GM21737 (cell line): ENCODE measurements at regions not wholly inside any gene's neighbourhood (a gene's known extent, or its start where the extent isn't known, plus 50 kb on each side); places are given as distances from the start of the nearest gene placed in this dataset.

Experiments used
- ATAC-seq: cut with Tn5 transposase; IDR thresholded peaks from one replicate; pipeline ENCODE4 v1.9.1; 2021; ENCODE audit warnings: mild to moderate bottlenecking, moderate library complexity; ENCODE audit not compliant: unreplicated experiment

DNA sequence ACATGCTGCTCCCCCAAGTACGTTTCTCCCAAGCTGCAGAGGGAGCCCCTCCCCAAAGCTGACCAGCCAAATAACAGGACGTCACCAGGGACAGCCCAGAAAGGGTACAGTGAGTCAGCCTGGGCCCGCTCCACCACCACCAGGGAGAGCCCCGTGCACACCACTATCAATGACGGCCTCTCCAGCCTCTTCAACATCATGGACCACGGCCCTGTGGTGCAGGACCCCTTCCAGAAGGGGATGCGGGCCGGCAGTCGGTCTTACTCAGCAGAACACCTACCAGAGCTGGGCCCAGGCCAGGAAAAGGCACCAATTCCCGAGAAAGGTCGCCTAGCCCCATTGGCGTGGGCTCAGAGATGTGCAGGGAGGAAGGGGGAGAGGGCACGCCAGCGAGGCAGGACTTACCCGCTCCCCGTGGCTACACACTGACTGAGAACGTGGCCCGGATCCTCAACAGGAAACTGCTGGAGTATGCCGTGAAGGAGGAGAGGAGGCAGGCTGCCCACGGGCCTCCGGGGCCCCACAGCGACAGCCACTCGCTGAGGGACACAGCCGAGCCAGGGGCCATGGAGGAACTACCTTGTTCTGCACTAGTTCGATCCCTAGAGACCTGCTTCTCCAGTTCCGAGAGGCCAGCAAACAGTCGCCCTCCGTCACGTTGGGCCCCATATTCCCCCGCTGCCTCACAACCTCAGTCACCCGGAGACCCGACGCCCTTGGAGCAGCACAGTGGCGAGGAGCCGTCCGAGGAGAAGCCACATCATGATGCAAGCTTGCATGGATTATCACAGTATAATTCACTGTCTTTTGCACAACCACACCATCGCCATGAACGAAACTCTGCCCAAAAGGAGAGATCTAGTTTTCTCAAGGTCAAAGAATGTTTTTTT is 815.9 kb upstream of the KLHL1 start:
- no peak for ATAC-seq

DNA sequence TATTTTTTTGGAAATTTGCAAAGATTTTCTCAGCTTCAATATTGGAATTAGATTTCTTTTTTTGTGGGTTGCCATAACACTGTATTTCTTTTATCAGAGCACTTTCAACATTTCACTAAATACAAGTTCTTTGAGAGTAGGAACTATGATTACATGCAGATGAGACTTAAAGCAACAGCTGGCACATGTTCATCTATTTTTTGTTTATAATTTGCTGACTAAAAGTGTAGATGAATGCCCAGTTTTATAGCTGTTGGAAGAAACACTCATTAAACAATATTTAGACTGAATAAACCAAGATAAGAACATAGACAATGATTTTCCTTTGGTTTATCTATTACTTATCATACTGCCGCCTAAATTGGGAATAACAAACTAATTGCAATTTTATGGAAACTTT is 803.0 kb upstream of the KLHL1 start:
- no peak for ATAC-seq

DNA sequence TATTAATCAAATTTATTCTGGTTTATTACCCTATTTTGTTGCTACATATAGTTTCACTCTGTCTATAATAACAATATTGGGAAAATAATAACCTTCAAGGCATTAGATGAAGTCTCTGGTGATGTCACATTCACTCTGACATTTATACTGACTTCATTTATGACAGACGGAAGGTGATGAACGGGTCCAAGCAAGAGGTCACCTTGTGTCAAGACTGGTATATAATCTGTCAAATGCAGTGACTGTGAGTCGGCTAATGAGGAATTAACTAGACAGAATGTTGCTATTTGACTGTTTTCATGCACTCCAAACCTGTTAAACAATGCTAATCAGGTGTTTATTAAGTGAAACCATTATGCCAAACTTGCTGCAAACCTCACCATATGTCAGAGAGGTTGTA is 800.5 kb upstream of the KLHL1 start:
- ATAC-seq, result no peak

DNA sequence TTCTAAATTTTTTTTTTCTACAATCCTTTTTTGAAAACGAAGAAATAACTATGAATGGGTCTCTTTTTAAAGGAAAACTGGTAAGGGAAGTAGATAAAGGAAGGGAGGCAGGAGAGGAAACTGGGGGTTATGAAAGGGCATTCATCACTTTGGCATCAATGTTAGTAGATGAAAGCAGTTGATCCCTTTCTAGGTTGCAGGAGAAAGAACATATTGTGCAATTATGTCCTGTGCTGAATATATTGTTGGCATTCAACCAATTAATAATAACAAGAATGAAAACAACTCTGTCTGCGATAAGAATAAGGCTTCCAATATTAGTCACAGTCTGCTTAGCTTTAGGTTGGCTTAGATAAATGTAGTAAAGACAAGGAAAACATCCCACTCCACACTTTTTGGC is 796.8 kb upstream of the KLHL1 start:
- no peak for ATAC-seq

DNA sequence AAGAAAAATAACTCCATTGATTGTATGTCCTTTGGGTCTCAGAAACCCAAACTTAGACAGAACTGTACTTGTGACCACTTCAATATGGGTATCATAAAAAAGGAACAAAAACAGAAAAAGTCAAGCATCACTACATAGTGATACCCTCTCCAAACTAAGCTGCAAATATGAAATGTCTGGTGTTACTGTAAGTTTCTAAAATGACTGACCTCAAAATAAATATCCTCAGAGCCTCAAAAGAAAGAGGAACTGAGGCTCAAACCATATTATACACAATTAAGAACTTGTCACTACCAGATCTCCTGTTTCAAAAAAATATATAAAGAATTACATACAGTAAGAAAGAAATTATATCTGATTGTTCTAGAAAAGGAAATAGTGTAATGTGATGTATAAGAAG is 787.9 kb upstream of the KLHL1 start:
- no peak for ATAC-seq

DNA sequence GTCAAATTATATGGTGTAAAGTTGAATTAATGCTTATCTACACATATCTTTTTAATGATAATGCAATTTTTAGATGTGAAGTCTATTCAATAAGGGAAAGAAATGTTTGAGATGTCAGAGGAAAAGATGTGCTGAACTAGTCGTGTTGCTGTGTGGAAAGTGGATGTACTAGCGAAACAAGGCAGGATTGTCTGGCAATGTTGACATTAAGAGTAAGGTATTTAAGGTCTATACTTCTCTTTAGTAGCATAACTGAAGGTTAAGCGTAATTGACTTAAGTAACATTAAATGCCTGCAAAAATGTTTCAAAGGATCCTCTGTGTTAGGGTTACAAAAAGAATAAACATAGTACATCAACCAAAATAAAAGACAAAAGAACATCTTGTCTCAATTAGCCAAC is 787.3 kb upstream of the KLHL1 start:
- ATAC-seq, result no peak

DNA sequence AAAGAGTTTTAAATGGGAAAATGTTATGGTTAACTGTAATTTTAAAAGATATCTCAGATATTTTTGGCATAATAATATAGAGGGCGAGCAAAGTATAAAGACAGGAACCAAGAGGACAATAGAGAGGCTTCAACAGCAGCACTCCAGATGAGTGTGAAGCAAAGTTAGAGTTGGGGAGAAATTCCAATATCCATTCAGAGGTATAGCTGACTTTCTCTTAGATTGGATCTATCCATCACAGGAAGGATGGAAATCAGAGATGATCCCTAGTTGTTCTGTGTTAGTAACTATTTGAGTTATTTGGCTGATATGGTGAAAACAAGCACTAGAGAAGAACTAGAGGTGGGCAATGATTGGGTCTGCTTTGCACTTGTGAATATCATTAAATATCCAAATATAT is 786.0 kb upstream of the KLHL1 start:
- ATAC-seq, result no peak

DNA sequence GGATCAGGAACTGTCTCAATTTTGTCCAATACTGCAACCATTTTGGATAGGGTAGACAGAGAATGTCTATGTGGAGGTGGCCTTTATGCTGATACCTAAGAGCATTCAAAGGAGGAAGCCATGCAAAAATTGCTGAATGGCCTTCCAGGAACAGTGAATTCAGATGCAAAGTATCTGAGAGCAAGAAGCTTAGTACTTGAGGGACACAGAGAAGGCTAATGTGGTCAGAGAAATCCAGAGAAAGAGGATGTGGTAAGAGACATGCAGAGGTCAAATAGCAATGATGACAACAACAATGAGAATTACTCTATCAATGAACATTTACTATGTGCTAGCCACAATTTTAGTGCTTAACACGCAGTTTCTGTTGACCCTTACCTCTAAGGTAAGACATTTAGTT is 785.6 kb upstream of the KLHL1 start:
- no peak for ATAC-seq

DNA sequence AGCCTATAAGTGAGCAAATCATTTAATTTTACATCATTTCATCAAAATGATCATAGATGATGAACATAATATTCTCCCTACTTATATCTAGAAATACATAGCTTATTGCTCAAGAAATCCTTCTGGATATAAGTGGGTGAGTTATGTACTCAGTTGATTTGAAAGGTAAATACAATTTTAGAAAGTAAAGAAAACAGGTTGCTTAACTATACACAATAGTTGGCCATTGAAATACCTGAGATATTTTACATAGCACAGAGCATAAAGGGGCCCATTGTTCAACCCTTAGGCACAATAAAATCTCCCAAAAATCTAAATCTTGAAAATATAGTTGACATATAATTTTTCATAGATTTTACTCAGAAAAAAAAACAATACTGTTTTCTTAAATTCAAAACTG is 782.0 kb upstream of the KLHL1 start:
- no peak for ATAC-seq

DNA sequence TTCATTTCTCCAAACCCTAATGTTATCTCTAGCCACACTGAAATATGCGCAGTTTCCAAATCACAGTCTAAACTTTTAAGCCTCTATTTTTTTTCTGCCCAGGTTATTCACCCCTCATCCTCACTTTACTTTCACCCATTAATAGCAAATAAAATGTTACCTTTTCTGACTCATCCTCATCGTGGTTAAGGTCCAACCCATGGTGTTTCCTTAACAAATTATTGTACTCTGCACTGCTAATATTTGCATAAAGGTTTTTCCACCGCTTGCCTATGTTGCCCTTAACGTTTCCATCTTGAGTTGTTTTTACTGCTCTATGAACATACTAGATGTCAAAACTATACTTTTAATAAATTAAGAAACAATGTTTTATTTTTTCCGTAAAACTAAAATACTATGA is 780.9 kb upstream of the KLHL1 start:
- no peak for ATAC-seq

DNA sequence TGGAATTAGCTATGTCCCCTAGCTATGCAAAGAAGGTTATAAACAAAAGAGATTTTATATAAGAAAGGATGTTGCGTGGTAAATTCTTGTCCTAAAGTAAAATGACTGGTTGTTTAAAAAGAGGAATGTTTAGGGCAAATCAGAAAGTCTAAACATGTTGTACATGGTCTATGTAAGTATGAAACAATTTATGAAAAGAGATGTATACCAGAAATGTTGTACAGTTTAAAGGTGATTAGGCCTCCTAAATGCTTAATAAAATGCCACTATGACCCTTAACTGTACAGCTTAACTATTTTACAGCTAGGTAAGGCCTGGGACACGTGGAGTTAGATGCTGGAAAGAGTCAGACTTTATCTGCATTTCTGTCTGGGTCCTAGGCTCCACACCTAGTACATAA is 775.9 kb upstream of the KLHL1 start:
- no peak for ATAC-seq

DNA sequence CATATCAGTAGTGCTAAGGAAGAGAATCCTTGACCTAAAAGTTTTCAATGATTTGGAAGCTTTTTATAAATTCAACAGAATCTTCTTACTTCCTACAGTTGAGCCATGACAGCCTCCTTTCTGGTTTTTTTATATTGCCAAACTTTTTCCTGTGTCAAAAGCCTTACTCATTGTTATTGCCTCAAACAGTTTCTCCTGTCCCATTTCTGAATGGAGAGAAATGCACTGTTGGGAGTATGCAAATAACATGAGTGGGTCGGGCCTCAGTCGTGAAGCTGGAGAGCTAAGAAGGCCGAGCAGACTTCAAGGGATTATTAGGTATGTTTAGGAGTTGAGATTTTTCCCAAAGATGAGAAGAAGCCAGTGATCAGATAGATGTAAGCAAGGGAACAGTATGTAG is 766.4 kb upstream of the KLHL1 start:
- ATAC-seq, result no peak

DNA sequence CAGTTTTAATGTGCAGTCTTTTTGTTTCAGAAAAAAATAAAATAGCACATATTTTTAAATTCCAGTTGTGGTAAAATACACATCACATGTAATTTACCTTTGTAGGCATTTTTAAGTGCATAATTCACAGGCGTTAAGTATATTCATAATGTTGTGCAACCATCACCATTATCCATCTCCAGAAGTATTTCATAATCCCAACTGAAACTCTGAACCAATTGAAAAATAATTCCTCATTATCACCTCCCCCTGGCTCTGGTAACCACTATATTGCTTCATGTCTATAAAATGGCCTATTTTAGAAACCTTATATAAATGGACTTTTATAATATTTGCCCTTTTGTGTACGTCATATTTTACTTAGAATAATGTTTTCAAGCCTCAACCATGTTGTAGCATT is 756.5 kb upstream of the KLHL1 start:
- no peak for ATAC-seq

DNA sequence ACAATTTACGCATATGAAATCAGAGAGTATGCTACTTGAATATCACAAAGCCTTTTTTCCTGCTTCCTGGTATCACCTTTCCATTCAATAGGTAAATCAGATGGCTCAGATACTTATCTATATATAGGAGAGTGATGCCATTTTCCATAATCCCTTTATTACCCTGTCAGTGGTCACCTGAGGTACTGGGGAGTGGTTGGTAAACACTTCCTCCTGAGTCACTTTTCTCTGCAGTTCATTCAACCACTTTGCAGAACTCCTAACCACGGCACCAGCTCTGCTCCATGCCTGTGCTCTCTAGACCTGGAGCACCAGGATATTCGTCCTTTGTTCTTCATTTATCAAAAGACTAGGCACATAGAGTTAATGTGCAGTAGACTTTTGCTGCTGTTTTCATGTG is 748.5 kb upstream of the KLHL1 start:
- ATAC-seq, result no peak

DNA sequence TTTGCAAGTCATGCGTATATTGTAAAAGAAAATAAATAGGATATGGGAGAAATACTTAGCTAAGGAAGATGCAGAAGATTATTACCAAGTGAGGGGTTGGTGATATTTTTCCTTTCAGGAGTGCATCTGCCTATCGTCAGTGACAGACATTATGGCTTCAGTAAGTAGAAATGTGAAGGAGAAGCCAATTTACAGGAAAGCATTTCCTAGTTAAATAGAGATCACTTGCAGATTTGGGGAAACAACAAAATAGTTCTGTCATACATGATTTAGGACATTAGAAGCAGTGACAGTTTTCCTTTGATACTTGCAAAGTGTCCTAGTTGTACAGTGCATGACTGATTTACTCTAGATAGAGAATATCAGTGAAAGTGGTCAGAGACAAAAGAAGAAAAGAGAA is 747.8 kb upstream of the KLHL1 start:
- ATAC-seq, result no peak

DNA sequence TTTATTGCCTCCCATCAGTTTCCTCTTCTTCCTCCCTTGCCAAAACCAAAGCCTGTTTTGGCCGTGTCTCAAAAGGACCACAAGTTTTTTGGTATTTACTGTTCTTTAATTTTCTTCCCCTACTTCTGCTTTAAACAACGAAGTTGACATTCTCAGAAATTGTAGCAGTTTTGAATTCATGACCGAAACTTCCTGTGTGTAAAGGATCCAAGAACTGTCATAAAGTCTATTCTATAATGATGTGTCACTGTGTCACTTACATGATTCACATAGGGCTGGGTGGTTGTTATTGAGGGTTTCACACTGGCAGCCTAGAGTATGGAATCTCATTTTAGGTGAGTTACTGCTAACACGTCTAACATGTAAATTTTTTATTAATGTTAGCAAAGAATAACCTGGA is 741.0 kb upstream of the KLHL1 start:
- ATAC-seq, result no peak

DNA sequence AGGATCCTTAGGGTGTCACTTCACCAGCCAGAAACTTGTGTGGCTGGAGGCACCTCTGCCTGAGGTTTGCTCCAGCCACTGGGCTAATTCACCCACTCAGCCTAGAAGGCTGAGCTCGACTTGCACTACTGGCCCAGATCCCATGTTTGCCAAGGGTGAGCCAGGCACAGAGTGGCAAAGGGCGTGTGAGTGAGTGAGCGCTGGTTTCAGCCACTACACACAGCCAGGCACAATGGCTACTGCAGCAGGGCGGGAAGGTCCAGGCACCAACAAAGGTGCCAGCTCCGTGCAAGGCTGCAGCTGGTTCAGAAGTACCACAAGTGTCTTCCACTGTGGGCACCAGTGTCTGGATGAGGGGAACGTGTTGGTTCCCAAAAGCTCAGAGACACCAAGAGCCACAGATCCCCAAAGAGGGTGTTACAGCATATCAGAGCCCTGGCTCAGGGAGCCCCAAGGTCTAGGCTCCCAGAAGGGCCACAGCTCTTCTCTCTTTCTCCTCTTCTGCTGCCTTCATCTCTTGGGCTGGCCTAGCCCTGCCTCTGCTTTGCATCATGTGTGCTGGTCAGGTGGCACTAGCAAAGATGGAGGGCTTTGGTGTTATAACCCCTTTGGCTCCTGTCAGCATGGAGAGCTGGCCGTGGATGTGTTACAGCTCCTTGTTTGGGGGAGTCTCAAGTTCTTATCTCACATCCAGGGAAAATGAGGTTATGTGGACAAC is 736.3 kb upstream of the KLHL1 start:
- ATAC-seq, result no peak

DNA sequence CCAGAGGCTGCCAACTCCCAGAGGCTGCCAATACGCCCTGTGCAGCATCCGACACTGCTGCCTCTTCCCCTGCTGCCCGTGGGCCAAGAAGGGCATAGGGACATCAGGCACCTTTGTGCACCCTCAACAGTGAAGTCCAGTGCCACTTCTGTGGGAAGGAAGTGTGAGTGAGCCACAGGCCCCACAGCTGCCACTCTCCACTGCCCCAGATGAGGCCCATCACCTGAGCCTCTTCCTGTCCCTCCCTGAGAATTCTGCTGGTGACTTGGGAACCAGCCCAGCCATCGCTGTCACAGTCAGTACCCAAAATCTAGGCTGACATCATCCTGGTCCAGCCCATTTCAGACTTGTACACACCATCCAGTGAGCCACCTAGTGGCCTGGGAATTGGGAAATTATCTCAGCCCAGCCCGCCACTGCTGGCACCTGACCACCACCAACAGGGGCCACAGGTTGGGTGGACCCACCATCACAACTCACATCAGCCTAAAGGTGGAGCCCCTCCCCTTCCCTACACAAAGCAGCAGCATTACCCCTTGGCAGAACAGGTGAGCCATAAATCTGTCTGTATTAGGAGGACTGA is 733.9 kb upstream of the KLHL1 start:
- ATAC-seq, result no peak

DNA sequence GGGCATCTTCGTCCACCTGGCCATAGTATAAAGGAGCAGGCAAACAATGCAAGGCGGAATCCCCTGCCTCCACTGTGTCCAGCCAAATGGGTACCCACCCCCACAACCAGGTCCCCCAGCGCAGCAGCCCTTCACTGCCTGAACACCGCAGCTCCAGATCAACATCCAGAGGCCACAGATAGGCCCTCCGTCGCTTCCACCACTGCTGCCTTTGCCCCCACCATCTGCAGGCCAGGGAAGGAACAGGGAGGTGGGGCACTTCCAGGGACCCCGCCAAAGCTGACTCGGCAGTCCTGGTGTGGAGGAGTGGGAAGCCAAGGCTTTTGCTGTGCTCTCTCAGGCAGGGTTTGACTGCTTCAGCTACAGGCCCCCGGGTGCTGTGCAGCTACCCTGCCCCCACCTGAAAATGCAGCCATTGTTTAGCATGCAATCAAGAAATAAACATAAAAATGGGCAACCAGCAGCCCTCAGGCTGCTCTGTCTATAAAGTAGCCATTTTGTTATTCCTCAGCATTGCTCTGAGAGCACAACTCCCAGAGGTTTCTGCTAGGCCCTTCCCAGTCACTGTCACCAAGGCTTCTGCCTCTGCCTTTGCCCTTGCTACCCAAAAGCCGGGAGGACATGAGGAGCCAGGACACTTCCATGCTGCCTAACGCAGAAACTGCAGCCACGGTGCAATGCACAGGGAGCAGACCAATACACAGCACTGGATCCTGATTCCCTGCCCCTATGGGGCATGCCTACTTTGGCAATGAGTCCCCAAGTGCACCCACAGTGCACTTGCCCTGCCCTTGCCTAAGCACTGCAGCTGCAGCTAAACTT is 733.2 kb upstream of the KLHL1 start:
- no peak for ATAC-seq

DNA sequence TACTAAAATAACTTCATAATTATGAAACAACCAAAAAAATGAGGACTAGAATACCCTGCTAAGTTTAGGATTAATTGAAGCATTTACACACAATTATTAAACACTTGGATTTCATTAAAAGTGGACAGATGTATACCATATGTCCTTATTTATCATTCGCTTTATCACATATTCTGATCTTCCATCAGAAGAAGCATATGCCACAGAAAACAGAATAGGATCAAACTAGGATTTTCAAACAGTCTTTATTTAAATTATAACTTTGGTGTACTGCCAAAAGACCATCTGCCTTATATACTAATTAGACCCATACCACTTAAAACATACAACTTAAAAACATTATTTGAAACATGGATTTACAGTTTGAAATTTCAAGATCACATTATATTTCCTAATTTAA is 727.1 kb upstream of the KLHL1 start:
- no peak for ATAC-seq

DNA sequence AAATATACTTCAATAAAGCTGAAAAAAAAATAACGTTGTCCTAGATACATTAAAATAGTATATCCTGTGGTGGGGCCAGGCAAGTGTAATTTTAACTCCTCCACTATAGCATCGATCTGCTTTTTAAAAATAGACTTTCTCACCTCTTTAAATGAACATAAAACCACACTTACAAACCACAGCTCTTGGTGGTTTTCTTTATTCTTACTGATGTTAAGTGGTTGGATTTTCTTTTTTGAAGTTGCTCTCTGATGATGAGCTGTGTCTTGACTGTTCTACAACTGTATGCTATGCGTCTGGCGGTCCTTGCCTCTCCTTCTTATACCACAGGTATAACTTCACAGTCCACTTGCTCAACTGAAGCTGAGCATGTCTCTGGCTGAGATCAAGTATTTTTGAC is 721.5 kb upstream of the KLHL1 start:
- no peak for ATAC-seq
